HEK293 (cell line): ENCODE measurements at regions not wholly inside any gene's neighbourhood (a gene's known extent, or its start where the extent isn't known, plus 50 kb on each side); places are given as distances from the start of the nearest gene placed in this dataset.

Experiments used
- CTCF ChIA-PET: fragments of 350-600 bp; formaldehyde crosslinking; extraction: SDS; loops from one replicate; lab custom pipeline; 2021; ENCODE audit warnings: antibody characterized with exemption; lab: Yijun Ruan, JAX
- POLR2A ChIA-PET: fragments of 300-600 bp; formaldehyde crosslinking; extraction: SDS; loops from one replicate; lab custom pipeline; 2020; ENCODE audit warnings: antibody characterized with exemption, inconsistent platforms; lab: Yijun Ruan, JAX
- H3K27ac ChIP-seq: fragments of 200-500 bp; sonication (Bioruptor generic); 2 replicates; pipeline ENCODE4 v1.5.1; 2014; ENCODE audit warnings: low read depth, low read length, control low read depth, inconsistent platforms; ENCODE audit errors: extremely low read depth
- H3K36me3 ChIP-seq, 2 experiments: fragments of 200-500 bp in 1 of 2; sonication (Bioruptor generic) in 1 of 2; 1 replicate in 1 of 2; 2 replicates in 1 of 2; pipeline ENCODE4 v1.5.1; 2014 to 2017; ENCODE audit warnings: inconsistent platforms in 2 of 2, low read length in 2 of 2; ENCODE audit not compliant: control insufficient read depth in 2 of 2, insufficient read depth in 1 of 2
- H3K4me1 ChIP-seq: fragments of 200-500 bp; sonication (Bioruptor generic); 2 replicates; pipeline ENCODE4 v1.5.1; 2014; ENCODE audit warnings: mild to moderate bottlenecking, low read length, inconsistent platforms; ENCODE audit not compliant: control insufficient read depth, insufficient read depth
- H3K4me3 ChIP-seq: 2 replicates; pipeline ENCODE4 v1.5.1; 2011; ENCODE audit warnings: low read depth, mild to moderate bottlenecking, control low read depth, low read length, moderate library complexity
- H3K9me3 ChIP-seq: fragments of 200-500 bp; sonication (Bioruptor generic); 2 replicates; pipeline ENCODE4 v1.5.1; 2014; ENCODE audit warnings: low read depth, low read length, inconsistent platforms; ENCODE audit not compliant: control insufficient read depth, insufficient read depth
- BCL11B ChIP-seq: fragments of 450-650 bp; formaldehyde crosslinking; IDR thresholded peaks from 2 replicates; pipeline ENCODE4 v1.5.1; 2016; ENCODE audit warnings: low read depth, missing biosample characterization, missing genetic modification characterization
- EGR2 ChIP-seq: fragments of 450-650 bp; formaldehyde crosslinking; IDR thresholded peaks from 2 replicates; pipeline ENCODE4 v1.5.1; 2016; ENCODE audit warnings: low read depth, missing biosample characterization, missing genetic modification characterization
- HOXC10 ChIP-seq: sonication (generic); formaldehyde crosslinking; IDR thresholded peaks from 2 replicates; pipeline ENCODE4 v1.8.1; 2023; ENCODE audit warnings: mild to moderate bottlenecking, missing genetic modification reagents
- SP3 ChIP-seq: fragments of 450-650 bp; formaldehyde crosslinking; IDR thresholded peaks from 2 replicates; pipeline ENCODE4 v1.5.1; 2016; ENCODE audit warnings: missing biosample characterization, missing genetic modification characterization
- TCF7L2 ChIP-seq: IDR thresholded peaks from 2 replicates; pipeline ENCODE4 v1.6.1; 2011; ENCODE audit warnings: low read depth, mild to moderate bottlenecking, inconsistent platforms, low read length, moderate library complexity, borderline replicate concordance
- YY1 ChIP-seq: fragments of 450-650 bp; formaldehyde crosslinking; IDR thresholded peaks from 2 replicates; pipeline ENCODE4 v1.5.1; 2018; ENCODE audit warnings: missing biosample characterization, missing genetic modification characterization
- ZBTB1 ChIP-seq: fragments of 450-650 bp; formaldehyde crosslinking; IDR thresholded peaks from 2 replicates; pipeline ENCODE4 v1.5.1; 2016; ENCODE audit warnings: missing biosample characterization, missing genetic modification characterization
- ZBTB20 ChIP-seq: fragments of 450-650 bp; formaldehyde crosslinking; IDR thresholded peaks from 2 replicates; pipeline ENCODE4 v1.5.1; 2016; ENCODE audit warnings: missing biosample characterization, missing genetic modification characterization
- ZIC2 ChIP-seq: fragments of 450-650 bp; formaldehyde crosslinking; IDR thresholded peaks from 2 replicates; pipeline ENCODE4 v1.5.1; 2016; ENCODE audit warnings: missing biosample characterization, missing genetic modification characterization
- ZNF112 ChIP-seq: fragments of 450-650 bp; formaldehyde crosslinking; IDR thresholded peaks from 2 replicates; pipeline ENCODE4 v1.5.0; 2017; ENCODE audit warnings: missing biosample characterization, missing genetic modification characterization
- ZNF132 ChIP-seq: fragments of 450-650 bp; formaldehyde crosslinking; IDR thresholded peaks from 2 replicates; pipeline ENCODE4 v1.5.1; 2017; ENCODE audit warnings: missing biosample characterization, missing genetic modification characterization, borderline replicate concordance
- ZNF138 ChIP-seq: fragments of 450-650 bp; formaldehyde crosslinking; IDR thresholded peaks from 2 replicates; pipeline ENCODE4 v1.5.1; 2016; ENCODE audit warnings: missing biosample characterization, missing genetic modification characterization, borderline replicate concordance
- ZNF157 ChIP-seq: fragments of 450-650 bp; formaldehyde crosslinking; IDR thresholded peaks from 2 replicates; pipeline ENCODE4 v1.5.1; 2016; ENCODE audit warnings: missing biosample characterization, missing genetic modification characterization
- ZNF16 ChIP-seq: fragments of 450-650 bp; formaldehyde crosslinking; IDR thresholded peaks from 2 replicates; pipeline ENCODE4 v1.5.1; 2016; ENCODE audit warnings: low read depth, missing biosample characterization, missing genetic modification characterization
- ZNF221 ChIP-seq: fragments of 450-650 bp; formaldehyde crosslinking; IDR thresholded peaks from 2 replicates; pipeline ENCODE4 v1.5.1; 2017; ENCODE audit warnings: missing biosample characterization, missing genetic modification characterization, borderline replicate concordance
- ZNF280D ChIP-seq: fragments of 450-650 bp; formaldehyde crosslinking; IDR thresholded peaks from 2 replicates; pipeline ENCODE4 v1.5.1; 2016; ENCODE audit warnings: missing biosample characterization, missing genetic modification characterization
- ZNF404 ChIP-seq: fragments of 450-650 bp; formaldehyde crosslinking; IDR thresholded peaks from 2 replicates; pipeline ENCODE4 v1.5.1; 2017; ENCODE audit warnings: missing biosample characterization, missing genetic modification characterization
- ZNF48 ChIP-seq: fragments of 450-650 bp; formaldehyde crosslinking; IDR thresholded peaks from 2 replicates; pipeline ENCODE4 v1.5.1; 2016; ENCODE audit warnings: missing biosample characterization, missing genetic modification characterization
- ZNF510 ChIP-seq: fragments of 450-650 bp; formaldehyde crosslinking; IDR thresholded peaks from 2 replicates; pipeline ENCODE4 v1.5.1; 2018; ENCODE audit warnings: mild to moderate bottlenecking, missing genetic modification characterization, missing biosample characterization; ENCODE audit not compliant: insufficient replicate concordance
- ZNF530 ChIP-seq: fragments of 450-650 bp; formaldehyde crosslinking; IDR thresholded peaks from 2 replicates; pipeline ENCODE4 v1.5.1; 2016; ENCODE audit warnings: low read depth, missing biosample characterization, missing genetic modification characterization
- ZNF548 ChIP-seq: fragments of 450-650 bp; formaldehyde crosslinking; IDR thresholded peaks from 2 replicates; pipeline ENCODE4 v1.5.1; 2016; ENCODE audit warnings: missing biosample characterization, missing genetic modification characterization
- ZNF555 ChIP-seq: fragments of 450-650 bp; formaldehyde crosslinking; conservative IDR thresholded peaks from 2 replicates; pipeline ENCODE4 v1.5.1; 2017; ENCODE audit warnings: missing biosample characterization, mild to moderate bottlenecking, missing genetic modification characterization, inconsistent platforms
- ZNF560 ChIP-seq: fragments of 450-650 bp; formaldehyde crosslinking; IDR thresholded peaks from 2 replicates; pipeline ENCODE4 v1.5.1; 2017; ENCODE audit warnings: missing biosample characterization, missing genetic modification characterization, borderline replicate concordance
- ZNF610 ChIP-seq: fragments of 450-650 bp; formaldehyde crosslinking; IDR thresholded peaks from 2 replicates; pipeline ENCODE4 v1.5.1; 2016; ENCODE audit warnings: missing biosample characterization, missing genetic modification characterization, borderline replicate concordance
- ZNF660 ChIP-seq: fragments of 450-650 bp; IDR thresholded peaks from 2 replicates; pipeline ENCODE4 v1.5.1; 2018; ENCODE audit warnings: missing biosample characterization, mild to moderate bottlenecking, missing genetic modification characterization
- ZNF692 ChIP-seq: fragments of 450-650 bp; formaldehyde crosslinking; IDR thresholded peaks from 2 replicates; pipeline ENCODE4 v1.5.1; 2016; ENCODE audit warnings: missing biosample characterization, missing genetic modification characterization
- ZNF704 ChIP-seq: fragments of 450-650 bp; formaldehyde crosslinking; IDR thresholded peaks from 2 replicates; pipeline ENCODE4 v1.5.1; 2016; ENCODE audit warnings: missing biosample characterization, missing genetic modification characterization
- ZNF76 ChIP-seq: fragments of 450-650 bp; formaldehyde crosslinking; IDR thresholded peaks from 2 replicates; pipeline ENCODE4; 2016; ENCODE audit warnings: low read depth, missing biosample characterization, missing genetic modification characterization, borderline replicate concordance
- ZNF776 ChIP-seq: fragments of 450-650 bp; formaldehyde crosslinking; IDR thresholded peaks from 2 replicates; pipeline ENCODE4 v1.5.0; 2017; ENCODE audit warnings: missing biosample characterization, missing genetic modification characterization, borderline replicate concordance
- ZNF837 ChIP-seq: fragments of 450-650 bp; formaldehyde crosslinking; IDR thresholded peaks from 2 replicates; pipeline ENCODE4 v1.5.1; 2016; ENCODE audit warnings: missing biosample characterization, missing genetic modification characterization

GRCh38 chr1:2961081-2961480, 60.2 kb upstream of the ACTRT2 start:
- H3K9me3 ChIP-seq, result no peaks in the 10 kb centered on the region
- ChIA-PET POLR2A (no interaction called here), CTCF (no interaction called here)
- H3K4me3 ChIP-seq, result no peak overlapping the region
- H3K4me1 ChIP-seq, result no peaks in the 10 kb centered on the region
- no peak overlapping the region for H3K27ac ChIP-seq
- TF ChIP-seq ZNF132 (no peak), ZNF221 (no peak), ZNF404 (tag by site-specific recombination) (no peak), ZNF530 (tag by site-specific recombination) (no peak), ZNF76 (tag by site-specific recombination) (no peak), ZNF704 (tag by site-specific recombination) (no peak), ZNF610 (tag by site-specific recombination) (no peak), ZNF138 (tag by site-specific recombination) (no peak), SP3 (tag by site-specific recombination) (no peak), ZNF560 (tag by site-specific recombination) (no peak), ZIC2 (tag by site-specific recombination) (no peak), ZNF548 (no peak), BCL11B (tag by site-specific recombination) (no peak)
- TF ChIP-seq, all 188 proteins: peak for 0
- H3K36me3 ChIP-seq, result no peaks in the 10 kb centered on the region

GRCh38 chr1:2961661-2962060, 59.6 kb upstream of the ACTRT2 start:
- no peak overlapping the region for H3K4me3 ChIP-seq
- TF ChIP-seq ZNF16 (no peak), TCF7L2 (no peak), ZNF48 (tag by site-specific recombination) (no peak), ZNF660 (no peak), ZNF157 (tag by site-specific recombination) (no peak), ZNF112 (tag by site-specific recombination) (no peak), ZNF776 (tag by site-specific recombination) (no peak), ZBTB20 (no peak), ZNF555 (tag by site-specific recombination) (no peak), ZNF837 (tag by site-specific recombination) (no peak), EGR2 (tag by site-specific recombination) (no peak), ZBTB1 (tag by site-specific recombination) (no peak), YY1 (tag by site-specific recombination) (no peak)
- TF ChIP-seq, all 188 proteins: peak for 0
- no peaks in the 10 kb centered on the region for H3K9me3 ChIP-seq
- ChIA-PET CTCF (no interaction called here), POLR2A (no interaction called here)
- H3K27ac ChIP-seq, result no peak overlapping the region
- H3K36me3 ChIP-seq, result no peaks in the 10 kb centered on the region
- H3K4me1 ChIP-seq, result no peaks in the 10 kb centered on the region

GRCh38 chr1:2962061-2962460, 59.2 kb upstream of the ACTRT2 start:
- ChIA-PET CTCF (no interaction called here), POLR2A (no interaction called here)
- Histone ChIP-seq H3K9me3 (no peaks in the 10 kb centered on the region), H3K27ac (no peak overlapping the region), H3K36me3 (no peaks in the 10 kb centered on the region), H3K4me1 (no peaks in the 10 kb centered on the region), H3K4me3 (no peak overlapping the region)
- no peak for TF ChIP-seq ZNF510
- no peak for TF ChIP-seq ZNF692 (tag by site-specific recombination)
- TF ChIP-seq HOXC10 (CRISPR knock-in tag), result no peak
- TF ChIP-seq ZNF280D (tag by site-specific recombination), result no peak
